GM20000 (cell line): ENCODE measurements at regions not wholly inside any gene's neighbourhood (a gene's known extent, or its start where the extent isn't known, plus 50 kb on each side); places are given as distances from the start of the nearest gene placed in this dataset.
"Not testable (repeated sequence)": the region's sequence is repeated elsewhere in the genome, so short reads cannot be mapped to it uniquely, and the experiment has no call there.

Experiments
- DNase-seq: peaks from one replicate; pipeline ENCODE4 v3.0.0; 2012; ENCODE audit warnings: low spot score
- CTCF ChIP-seq: IDR thresholded peaks from 2 replicates; pipeline ENCODE4 v1.5.1; 2012; ENCODE audit warnings: mild to moderate bottlenecking, control low read depth; ENCODE audit errors: extremely low read depth, missing control alignments

DNA sequence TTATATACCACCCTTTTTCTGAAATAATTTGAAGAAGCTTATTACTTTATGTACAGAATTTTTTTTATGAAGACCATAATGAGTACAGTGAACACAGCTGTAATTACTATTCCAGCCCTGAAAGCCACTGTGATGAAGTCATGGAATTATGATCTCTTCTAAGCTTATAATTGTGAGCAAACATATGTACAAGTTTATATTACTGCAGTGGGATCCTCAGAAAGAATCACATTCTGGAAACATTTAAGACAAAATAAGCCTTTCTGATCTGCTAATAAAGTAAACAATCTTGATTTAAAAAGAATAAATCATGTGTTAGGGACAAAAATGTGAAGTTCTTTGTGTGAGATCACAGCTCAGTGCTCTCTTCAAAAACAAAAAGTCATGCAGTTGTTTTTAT lies 560.4 kb downstream of the CD109 start:
- no peak for DNase-seq

DNA sequence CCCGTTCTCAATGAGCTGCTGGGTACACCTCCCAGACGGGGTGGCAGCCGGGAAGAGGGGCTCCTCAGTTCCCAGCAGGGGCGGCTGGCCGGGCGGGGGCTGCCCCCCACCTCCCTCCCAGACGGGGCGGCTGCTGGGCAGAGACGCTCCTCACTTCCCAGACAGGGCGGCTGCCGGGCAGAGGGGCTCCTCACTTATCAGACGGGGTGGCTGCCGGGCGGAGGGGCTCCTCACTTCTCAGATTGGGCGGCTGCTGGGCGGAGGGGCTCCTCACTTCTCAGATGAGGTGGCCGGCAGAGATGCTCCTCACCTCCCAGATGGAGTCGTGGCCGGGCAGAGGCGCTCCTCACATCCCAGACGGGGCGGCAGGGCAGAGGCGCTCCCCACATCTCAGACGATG lies 559.0 kb downstream of the CD109 start:
- not testable (repeated sequence) for DNase-seq

More for the DNA sequence above, 560.4 kb downstream of the CD109 start:
- no peak for TF ChIP-seq CTCF

- DNase-seq: not testable (repeated sequence)
Observed at GRCh38 chr6:74254147-74254546, 558.1 kb downstream of the CD109 start.

DNA sequence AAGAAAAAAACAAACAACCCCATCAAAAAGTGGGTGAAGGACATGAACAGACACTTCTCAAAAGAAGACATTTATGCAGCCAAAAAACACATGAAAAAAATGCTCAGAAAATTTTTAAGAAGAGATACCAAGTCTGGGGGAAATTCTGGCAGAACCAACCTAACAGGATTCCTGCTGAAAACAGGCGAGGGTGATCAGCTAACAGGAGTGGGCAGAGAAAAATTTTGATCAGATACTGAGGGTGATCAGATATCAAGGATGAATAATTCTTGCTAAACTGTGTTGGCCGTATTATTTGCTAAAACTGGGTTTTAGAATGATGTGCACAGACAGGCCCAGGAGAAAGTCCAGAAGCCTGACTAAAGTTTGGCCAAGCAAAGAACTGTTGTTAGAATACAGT lies 557.3 kb downstream of the CD109 start:
- TF ChIP-seq CTCF: no peak
- no peak for DNase-seq

DNA sequence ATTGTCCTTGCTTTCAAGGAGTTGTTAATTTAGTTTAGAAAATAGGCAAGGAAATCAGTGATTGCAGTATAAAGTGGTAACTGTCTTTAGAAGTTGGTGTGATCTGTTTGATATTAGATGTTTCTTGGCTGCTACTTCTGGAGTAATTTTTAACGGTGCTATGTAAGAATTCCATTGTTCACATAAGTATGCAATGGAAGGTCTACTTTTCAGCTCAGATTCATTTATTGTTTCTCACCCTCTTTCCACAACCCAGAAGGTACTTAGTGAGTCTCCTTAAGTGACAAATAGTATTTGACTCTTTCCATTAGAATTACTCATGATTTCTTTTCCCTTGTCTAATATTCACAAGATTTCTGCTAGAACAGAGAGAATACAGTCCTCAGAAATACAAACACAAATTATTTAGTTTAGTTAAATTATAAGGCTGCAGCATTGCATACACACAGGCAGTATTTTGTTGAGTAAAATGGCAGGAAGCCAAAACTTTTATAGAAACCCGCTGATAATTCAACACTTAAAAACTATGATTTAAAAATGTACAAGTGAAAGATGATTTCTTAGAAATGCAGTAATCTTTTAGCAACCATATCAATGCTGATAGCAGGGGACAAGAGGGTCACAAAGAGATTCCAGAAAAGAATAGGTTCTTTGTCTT lies 554.3 kb downstream of the CD109 start:
- no peak for DNase-seq
- no peak for TF ChIP-seq CTCF

- TF ChIP-seq CTCF: no peak
- DNase-seq: no peak
Observed at GRCh38 chr6:74249658-74250057, 553.7 kb downstream of the CD109 start.

DNA sequence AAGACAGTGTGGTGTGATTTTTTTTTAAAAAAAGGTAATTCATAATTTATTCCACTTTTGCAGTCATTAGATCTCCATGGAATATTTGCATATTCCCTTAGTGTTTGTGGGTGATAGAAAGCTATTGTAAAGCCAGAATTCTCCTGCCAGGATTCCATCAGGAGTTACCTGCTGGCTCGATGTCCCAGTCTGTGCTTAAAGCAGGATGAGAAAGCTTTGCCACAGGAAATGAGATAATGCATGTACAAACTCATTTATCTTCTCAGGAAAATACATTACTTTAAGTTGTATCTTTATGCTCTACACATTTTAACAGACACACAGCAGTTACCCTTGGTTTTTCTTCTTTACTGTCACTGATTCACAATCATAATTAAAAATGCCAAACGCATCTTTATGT lies 553.0 kb downstream of the CD109 start:
- no peak for TF ChIP-seq CTCF
- DNase-seq: no peak

DNA sequence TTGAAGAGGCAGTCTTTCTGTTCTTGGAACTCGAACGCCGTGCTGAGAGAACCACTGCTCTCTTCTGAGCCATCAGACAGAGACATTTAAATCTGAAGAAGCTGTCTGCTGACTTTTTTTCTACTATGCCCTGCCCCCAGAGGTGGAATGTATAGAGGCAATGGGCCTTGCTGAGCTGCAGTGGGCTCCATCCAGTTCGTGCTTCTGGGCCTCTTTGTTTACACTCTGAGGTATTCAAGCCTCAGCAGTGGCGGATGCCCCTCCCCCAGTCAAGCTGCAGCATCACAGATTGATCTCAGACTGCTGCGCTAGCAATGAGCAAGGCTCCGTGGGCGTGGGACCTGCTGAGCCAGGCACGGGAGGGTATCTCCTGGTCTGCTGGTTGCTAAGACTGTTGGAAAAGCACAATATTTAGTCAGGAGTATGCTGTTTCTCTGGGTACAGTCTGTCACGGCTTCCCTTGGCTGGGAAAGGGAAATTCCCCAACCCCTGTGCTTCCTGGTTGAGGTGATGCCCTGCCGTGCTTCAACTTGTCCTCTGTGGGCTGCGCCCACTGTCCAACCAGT lies 526.8 kb downstream of the CD109 start:
- no peak for DNase-seq
- no peak for TF ChIP-seq CTCF
